Hematopoietic multipotent progenitor cell treated with erythropoietin and hydrocortisone succinate and interleukin-3 and kit ligand, for 4 days (in vitro differentiated cells): ENCODE measurements at regions not wholly inside any gene's neighbourhood (a gene's known extent, or its start where the extent isn't known, plus 50 kb on each side); places are given as distances from the start of the nearest gene placed in this dataset.

ENCODE experiments used
- DNase-seq: peaks from one replicate; pipeline ENCODE4 v3.0.0-alpha.2; 2015

DNA sequence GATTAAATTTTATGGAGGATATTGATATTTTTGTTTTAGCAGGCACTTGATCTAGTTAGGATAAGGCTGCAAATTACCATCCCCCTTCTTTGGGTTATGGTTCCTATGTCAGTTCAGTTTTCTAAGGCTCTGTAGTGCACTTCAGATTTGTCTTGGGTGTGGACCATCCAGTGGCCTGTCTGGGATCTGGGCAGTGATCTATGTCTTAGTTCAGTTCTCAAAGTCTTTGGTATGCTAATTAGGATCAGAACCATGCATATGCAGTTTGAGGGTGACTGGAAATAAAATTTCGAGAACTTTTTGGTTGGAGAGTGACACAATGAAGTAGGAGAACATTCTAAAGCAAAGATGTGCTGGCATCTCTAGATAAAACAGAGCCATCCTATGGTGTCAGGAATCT lies 388.2 kb downstream of the MID1IP1 start:
- DNase-seq: no peak

DNA sequence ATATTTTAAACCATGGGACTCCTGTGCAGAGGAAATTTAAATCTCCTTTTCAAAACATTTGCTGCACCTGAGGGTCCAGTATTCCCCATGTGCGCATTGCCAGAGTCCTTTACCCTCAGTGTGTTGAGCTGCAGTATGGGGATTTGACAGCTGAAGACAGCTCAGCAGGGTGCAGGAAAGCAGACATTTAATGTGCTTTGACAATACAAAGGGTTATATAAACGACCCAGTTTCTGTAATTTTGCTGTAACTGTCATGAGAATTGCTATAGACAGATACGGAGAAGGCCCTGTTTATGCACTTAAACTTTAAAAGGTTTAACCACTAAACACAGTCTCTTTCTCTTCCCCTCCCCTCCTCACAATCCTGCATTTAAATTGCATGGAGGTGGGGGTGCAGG lies 393.4 kb downstream of the MID1IP1 start:
- no peak for DNase-seq

DNA sequence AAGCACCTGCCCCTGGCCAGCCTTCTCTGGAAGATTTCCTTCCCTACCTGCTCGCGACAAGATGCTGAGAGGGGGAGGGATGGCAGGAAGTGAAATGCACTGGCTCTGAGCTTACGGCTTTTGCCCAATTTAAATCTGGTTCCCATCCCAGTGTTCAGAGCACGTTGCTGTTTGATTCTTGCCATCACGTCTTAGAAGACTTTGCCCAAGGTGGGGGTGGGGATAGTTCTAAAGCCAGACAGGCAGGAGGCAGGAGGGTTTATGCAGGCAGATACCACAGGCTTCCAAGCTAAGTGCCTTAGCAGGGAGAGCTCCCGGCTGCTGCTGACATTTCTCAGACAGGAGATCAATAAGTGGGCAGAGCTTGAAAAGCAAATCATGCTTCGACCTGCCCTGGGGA lies 393.9 kb downstream of the MID1IP1 start:
- no peak for DNase-seq

DNA sequence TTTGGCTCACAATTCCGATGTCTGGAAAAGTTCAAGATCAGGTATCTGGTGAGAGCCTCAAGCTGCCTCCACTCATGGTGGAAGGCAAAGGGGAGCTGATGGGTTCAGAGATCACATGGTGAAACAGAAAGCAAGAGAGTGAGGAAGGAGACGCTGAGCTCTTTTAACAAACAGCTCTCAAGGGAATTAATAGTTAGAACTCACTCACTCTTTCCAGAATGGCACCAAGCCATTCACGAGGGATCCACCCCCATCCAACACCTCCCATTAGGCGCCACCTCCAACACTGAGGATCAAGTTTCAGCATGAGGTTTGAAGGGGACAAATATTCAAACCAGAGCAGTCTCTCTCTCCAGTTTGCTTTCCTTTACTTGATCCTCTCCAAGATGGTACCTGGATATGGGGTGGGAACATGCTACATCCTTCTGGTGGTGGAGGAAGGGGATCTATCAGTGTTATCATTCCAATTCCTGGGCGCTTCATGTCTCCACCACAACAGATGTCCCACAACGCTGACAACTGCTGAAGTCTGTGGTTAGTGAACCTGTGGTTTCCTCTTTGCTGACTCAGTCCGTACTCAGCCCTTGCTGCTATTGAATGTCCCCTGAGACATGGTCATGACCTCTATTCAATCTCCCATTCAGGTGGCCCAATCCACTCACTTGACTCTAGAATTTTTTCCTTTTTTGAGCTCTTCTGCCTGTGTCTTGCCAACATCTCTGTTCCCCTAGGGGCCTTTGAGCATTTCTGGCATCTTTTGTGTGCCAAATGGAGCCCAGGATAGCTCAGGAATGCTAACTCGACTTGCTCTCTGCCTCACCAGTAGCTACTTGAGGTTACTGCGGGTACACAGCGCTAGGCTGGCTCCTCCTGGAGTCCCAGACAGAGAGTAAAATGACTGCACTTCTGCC lies 395.2 kb downstream of the MID1IP1 start:
- peak; percentile 88 for DNase-seq

DNA sequence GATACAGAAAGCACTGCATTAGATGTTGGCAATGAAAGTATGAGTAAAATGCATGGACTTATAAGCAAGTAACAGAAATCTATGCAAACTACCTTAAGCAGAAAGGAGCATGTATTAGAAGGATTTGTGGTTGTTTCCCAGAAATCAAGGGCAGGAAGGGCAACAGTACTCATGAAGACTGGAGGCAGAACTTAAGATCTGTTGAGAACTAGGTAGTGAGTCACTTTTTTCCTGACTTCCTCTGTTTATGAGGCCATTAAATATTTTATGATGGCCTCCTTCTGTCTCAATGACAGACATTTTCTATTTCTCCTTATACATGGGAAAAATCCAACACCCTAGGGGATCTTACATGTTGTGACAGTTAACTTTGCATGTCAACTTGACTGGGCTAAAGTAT lies 398.2 kb downstream of the MID1IP1 start:
- DNase-seq: no peak

DNA sequence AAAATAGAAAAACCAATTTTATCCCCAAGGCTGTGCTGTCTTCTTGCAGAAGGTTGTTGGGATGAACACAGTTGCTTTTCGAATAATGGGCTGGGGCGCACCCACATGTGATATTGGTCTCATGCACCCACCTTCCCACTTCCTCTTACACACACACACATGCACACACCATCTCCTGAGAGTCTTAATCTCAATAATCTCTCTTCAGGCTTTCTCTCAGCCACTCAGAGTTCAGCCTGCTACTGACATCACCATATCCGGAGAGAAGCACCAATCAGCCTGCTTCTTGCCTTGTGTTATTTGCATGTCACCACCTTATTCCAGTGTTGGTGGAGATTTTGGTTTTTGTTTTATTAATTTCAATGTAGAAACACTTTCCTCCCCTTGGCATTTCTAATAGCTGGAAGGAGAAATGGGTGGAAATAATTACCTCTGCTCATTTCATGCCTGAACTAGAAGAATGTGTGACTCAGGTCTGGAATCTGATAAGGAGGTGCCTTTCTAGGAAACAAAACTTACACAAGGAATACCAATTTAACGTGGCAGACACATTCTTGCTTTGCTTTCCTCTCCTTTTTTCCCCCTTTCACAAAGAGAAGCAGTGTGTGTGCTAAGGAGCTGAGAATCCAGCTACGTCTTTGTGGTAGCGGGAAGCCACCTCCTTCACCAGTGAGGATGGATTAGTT lies 400.2 kb downstream of the MID1IP1 start:
- DNase-seq: peak; percentile 55

DNA sequence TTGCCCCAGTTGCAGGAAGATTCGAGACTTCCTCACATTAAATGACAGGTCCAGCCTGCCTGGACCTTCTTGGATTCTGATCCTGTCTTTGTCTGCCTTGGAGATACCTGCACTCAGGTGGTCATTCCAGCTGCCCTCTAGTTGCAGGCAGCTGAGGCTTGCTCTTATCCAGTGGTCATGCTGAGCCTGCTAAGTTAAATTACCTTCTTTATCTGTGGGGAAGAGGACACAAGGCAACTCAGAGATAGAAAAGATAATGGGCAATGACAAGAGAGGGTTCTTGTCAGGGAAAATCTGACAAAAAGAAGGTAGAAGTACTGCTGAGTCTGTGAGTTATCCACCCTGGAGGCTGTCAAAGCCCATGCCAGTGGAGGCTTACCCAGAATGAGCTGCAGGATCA lies 401.4 kb downstream of the MID1IP1 start:
- no peak for DNase-seq

DNA sequence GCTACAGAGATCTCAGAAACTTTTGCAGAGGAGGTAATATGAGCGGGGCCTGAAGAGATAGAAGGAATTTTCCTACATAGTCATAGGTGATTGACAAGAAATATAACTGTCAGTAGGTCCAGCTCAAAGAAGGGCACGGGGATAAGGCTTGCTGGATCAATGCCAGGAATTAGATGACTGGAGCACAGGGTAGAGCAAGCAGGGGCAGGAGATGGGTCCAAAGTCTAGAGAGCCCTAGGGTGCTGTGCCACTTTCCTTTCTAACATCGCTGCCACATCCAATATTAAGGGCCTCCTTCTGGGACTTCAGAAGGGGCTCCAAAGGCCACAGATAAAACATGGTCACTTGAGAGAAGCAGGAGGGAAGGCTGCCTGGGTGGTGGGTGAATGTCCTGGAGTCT lies 402.2 kb downstream of the MID1IP1 start:
- no peak for DNase-seq

DNA sequence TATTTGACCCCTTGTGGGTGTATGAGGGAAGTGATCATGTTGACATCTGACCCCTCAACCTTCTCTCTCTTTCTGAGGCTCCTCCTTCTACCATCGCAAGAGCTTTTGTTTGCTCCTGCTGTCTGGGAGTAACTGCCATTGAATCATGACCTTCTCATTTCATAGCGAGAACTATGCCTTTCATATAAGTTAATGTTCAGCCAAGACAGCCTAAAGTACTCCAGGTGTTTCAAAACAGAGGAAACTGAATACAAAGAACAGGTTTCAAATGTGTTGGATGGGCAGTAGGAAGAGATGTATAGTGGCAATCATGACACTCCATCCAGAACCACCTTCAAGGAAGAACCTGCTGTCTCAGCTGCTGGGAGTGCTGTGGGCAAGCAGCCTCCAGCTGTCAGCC lies 403.1 kb downstream of the MID1IP1 start:
- DNase-seq: no peak

DNA sequence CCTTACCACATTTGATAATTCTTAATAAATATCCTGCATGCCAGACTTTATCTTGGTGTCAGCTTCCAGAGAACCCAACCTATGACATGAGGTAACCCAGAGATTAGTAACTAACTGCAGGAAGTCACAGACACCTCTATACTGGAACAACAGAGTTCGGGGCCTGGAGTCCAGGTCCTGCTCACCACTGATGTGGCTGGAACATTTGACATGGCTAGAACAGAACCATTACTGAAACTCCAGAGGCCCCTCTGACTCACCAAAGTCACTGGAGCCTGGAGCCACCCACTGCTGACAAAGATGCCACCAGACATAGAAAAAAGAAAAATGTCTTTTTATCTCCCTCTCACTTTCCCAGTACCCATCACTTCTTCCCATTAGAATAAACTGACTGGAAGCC lies 403.7 kb downstream of the MID1IP1 start:
- DNase-seq: no peak

DNA sequence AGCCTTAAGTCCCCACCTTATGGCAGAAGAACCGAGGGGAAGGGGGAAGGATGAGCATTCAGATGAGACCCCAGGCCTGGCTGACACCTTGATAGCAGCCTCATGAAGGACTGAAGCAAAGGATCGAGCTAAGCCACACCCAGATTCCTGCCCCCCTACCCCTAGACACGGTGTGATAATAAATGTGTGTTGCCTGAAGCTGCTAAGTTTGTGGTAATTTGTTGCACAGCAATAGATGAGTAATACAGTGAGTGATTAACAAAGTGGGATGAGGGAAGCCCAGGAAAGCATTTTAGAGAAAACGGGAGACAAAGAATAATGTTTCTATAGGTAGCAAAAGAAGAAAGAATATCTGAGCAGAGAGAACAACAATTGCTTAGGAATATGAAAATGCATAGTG lies 404.2 kb downstream of the MID1IP1 start:
- DNase-seq: no peak

DNA sequence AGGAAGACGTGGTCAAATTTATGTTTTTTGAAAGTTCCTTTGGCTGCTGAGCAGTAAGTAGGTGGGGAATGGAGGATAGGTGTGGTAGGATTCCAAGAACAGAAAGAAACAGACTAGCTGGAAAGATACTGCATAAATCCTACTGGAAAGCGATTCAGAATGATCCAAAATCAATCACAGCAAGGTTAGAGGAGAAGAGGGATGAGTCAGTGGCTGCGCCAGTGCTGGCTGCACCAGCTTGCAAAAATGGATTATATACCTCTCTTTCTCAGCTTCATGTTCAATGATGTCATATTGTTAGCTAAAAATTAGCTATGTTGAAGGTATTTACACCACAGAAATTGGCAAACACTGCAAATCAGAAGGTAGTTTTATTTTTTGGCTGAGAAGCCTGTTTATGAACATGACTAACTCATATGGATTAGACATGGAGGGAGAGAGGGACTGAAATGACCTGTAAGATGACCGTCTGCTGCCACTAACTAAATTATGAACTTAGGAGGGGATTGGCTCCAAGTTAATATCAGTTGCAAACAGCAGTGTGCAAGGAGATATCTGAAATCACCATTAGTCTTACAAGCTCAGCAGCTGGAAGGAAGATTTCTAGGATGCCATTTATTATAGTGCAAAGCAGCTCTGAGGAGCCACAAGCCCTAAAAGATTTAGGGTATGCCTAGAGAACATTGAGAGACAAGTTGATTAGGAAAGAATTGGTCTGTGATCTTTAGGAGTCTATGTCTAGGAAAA lies 405.3 kb downstream of the MID1IP1 start:
- no peak for DNase-seq

DNA sequence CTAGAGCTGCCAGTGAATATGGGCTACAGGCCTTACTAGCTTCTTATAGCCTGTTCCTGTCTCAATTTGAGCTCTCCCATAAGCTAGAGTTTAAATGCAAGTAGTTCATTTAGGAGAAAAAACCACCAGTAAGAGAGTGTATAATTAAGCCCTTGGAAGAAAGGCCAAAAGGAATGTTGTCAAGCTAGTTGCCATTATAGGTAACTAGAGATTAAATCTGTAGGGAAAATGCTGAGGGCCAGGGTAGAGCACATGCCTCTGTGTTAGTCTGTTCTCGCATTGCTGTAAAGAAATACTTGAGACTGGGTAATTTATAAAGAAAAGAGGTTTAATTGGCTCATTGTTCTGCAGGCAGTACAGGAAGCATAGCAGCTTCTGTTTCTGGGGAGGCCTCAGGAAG lies 410.2 kb downstream of the MID1IP1 start:
- DNase-seq: no peak

DNA sequence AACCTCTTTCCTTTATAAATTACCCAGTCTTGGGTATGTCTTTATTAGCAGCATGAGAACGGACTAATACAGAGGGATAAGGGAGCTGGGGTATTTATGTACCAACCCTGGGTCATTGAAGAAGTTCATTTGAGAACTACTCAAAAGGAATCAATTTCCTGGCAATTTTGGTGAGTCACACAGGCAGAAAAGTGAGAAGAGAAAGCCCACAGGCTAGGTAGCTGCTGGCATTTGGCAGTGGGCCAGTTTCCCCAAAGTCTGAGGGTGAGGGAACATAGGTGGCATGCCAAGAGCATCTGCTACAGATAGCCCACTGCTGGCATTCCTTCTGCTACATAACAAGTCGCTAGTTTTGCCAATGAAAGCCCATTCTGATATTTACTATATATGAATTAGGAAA lies 411.2 kb downstream of the MID1IP1 start:
- DNase-seq: no peak

DNA sequence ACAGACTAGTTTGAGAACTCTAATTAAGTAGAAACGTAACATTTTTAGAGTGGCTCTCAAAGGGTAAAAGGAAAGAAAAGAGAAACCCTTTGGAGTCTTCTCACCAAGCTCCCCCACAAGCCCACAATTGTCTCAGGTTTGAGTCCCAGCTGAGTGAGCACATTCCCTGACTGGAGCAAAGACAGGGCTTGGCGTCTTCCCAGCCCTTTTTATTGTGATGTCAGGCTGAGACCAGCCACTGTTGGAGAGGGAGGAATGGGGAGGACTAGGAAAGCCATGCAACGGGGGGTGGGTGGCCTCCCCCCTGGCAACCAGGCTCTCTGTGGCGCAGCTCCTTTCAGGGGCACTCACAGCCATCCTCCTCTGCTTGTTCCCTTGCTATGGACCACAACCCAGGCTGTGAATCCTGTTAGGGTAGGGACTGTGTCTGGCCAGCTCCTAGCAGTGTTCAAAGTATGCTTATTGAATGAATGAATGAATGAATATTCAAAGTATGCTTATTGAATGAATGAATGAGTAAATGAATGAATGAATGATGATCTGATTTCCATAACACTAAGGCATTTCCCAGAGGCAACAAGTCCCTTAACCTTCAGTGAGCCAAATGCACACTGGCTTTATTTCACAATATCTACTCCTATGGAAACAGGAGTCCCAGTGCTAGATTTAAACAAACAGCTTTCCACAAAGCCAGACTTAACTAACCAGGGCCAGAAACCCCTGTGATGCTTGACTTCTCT lies 413.3 kb downstream of the MID1IP1 start:
- no peak for DNase-seq

DNA sequence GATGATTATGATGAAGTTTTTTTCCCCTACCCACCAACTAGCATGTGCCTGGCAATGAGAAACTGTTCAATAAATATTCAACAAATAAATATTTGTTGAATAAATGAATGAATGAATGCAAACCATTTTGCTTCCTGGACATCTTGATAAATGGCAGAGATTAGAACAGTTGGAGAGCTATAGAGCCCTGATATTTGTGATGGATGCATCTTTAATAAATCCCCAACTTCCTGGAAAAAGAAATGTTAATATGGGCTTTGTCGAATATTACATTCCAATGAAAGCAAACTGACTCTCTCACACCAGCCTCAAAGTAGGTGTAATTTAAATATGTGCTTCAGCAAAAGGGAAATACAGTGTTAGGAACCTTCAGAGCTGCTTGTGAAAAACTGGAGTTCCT lies 419.7 kb downstream of the MID1IP1 start:
- no peak for DNase-seq

DNA sequence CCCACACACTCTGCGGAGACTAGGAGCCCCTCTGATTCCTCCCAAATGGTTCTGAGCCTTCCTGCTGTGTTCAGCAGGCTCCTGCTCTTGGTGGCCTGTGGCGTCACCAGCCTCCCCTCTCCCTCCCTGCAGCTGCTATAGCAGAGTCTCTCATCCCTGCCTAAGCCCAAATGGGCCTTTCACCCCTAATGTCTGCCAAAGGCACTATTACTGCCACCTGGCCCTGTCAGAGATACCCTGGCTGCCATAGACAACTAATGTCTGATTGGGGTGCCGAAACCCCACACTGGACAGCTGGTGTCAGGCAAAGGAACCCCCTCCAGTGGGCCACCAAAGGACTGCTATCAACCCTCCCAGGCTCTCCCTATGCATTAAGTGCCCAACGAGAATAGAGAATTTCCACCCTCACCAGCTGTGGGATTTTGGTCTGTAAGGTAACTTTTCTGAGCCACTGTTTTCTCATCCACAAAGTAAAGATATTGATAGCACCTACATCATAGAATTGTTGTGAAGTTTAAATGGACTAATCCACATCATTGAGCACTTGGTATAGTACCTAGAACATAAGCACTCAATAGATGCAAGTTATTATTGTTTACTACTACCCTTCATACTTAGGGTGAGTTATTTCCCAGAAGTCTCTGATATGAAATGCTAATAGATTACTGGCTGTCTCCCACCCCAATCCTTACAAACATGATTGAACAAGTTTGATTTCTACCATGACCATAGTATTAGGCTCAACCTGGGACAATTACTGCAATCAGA lies 421.3 kb downstream of the MID1IP1 start:
- DNase-seq: no peak

DNA sequence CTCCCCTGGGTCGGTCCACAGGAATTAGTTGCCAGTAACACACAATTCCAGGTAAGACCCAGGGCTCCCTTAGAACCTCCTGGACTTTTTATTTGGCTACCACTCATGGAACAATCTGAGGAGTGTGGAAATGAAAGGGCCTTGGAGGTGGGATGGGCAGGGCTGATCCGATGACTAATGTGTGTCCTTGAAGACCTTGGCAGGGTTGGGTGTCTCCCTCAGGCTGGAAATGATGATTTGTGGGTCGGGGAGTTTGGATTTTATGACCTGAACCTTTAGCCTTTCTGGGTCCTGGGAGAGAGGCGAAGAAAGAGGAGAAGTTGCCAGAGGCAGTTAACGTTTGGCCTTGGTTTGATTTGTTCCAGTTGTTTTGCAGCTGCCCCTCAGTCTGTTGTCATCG lies 425.0 kb downstream of the MID1IP1 start:
- no peak for DNase-seq

DNA sequence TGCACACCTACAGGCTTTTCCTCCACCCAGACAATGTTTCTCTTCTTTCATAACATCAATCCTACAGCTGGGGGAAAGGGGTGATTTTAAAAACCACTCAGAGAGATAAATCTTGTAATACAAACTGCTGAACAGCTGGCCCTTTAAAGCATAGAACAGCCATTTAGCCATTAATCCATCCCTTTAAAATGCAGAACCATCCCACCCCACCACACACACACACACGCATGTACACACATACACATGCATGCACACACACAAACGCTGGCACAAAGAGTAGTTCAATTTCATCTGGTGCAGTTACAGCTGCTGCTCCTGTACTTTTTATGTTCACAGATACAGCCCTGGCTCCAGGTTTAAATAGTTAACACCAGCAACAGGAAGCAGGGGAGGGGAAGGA lies 426.1 kb downstream of the MID1IP1 start:
- DNase-seq: no peak

DNA sequence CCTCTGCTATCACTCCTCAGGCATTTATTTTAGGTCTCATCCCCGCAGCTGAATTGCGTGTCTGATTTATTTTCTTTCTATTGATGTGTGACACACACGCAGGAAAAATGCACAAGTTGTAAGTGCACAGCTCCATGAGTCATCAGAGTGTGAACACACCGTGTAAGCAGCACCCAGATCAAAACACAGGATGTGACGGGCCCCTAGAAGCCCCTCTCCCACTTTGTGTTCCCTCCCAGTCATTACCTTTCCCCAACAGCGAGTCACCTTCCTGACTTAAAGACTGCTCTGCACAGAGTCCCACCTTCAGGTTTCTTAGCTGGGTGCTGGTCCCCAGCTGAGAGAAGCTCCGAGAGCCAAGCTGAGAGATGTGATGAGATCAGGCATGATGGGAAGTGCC lies 436.7 kb downstream of the MID1IP1 start:
- no peak for DNase-seq

DNA sequence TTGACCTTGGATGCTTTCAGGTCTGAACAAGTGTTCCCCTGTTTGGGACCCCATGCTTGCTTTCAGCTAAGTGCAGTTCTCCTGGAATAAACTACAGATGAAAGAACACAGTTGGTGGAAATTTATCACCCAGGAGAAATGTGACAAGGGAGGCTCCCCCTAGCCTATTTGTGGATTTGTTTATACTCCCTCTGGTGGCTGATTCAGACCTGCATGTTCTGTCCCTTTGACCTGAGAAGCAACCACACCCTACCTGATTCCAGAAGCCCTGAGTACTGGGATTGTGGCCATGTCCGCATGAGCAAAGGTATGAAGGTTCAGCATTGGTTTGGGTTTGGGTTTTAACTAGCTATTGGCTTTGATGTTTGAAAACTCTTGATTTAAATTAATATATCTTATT lies 440.9 kb downstream of the MID1IP1 start:
- DNase-seq: peak; percentile 69

DNA sequence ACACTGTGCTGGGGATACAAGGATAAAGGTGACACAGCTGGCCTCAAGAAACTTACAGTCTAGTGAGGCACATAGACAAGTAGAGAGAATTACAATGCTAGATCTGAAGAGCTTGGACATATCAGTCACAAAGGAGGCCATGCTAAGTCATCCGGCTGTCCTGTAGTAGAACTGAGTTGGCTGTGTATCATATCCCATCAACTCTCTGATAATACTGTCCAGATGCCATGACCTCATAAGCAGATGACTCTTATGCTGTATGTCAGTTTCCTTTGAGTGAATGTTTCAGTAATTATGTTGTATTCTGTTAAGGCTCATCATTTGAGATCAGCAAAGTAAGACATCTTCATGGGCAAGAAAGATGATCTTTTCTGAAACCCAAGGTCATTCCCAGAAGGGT lies 442.9 kb downstream of the MID1IP1 start:
- no peak for DNase-seq
